Adrenal gland (tissue), 9 donors: ENCODE measurements at regions not wholly inside any gene's neighbourhood (a gene's known extent, or its start where the extent isn't known, plus 50 kb on each side); places are given as distances from the start of the nearest gene placed in this dataset.

Experiments used
- DNase-seq, 7 donors: peaks; one replicate each; pipeline ENCODE4 v3.0.0-alpha.2; 2019 to 2020
- H3K27ac ChIP-seq, 5 donors: fragments of 200-600 bp; sonication (generic) in 4 of 5; 1 replicate in 3 of 5; 2 replicates in 2 of 5; pipeline versions ENCODE4 v1.5.1 to v1.8.0; 2016 to 2020; ENCODE audit warnings: mild to moderate bottlenecking in 1 of 5
- H3K27me3 ChIP-seq: fragments of 200-600 bp; 2 replicates; pipeline ENCODE4 v1.8.0; 2021
- H3K36me3 ChIP-seq, 2 donors: fragments of 200-600 bp; replicated peaks in 1 of 2; 1 replicate in 1 of 2; 2 replicates in 1 of 2; pipeline versions ENCODE4 v1.5.1 to v1.8.0; 2018 to 2022
- H3K4me1 ChIP-seq, 2 donors: fragments of 200-600 bp; replicated peaks in 1 of 2; 1 replicate in 1 of 2; 2 replicates in 1 of 2; pipeline versions ENCODE4 v1.5.1 to v1.8.0; 2018 to 2021
- H3K4me3 ChIP-seq, 4 donors: fragments of 200-600 bp; sonication (generic) in 3 of 4; one replicate each; pipeline ENCODE4 v1.5.1; 2016 to 2018
- H3K9me3 ChIP-seq, 3 donors: fragments of 200-600 bp; sonication (generic) in 1 of 3; replicated peaks in 1 of 3; 1 replicate in 2 of 3; 2 replicates in 1 of 3; pipeline versions ENCODE4 v1.5.1 to v1.8.0; 2016 to 2021
- CTCF ChIP-seq, 6 experiments: fragments of 450-650 bp in 4 of 6; fragments of 200-600 bp in 2 of 6; sonication (generic) in 1 of 6; IDR thresholded peaks; 1 replicate in 5 of 6; 2 replicates in 1 of 6; pipeline versions ENCODE4 v1.5.1 to v1.8.0; 2016 to 2021; ENCODE audit warnings: antibody characterized with exemption in 6 of 6, mild to moderate bottlenecking in 2 of 6, moderate library complexity in 1 of 6
- POLR2A ChIP-seq, 2 donors: fragments of 450-650 bp; IDR thresholded peaks; one replicate each; pipeline ENCODE4 v1.6.1; 2017; ENCODE audit warnings: antibody characterized with exemption in 2 of 2, mild to moderate bottlenecking in 2 of 2, moderate library complexity in 1 of 2
- WGBS, 4 donors: extraction: QIAGEN DNeasy Blood & Tissue Kit in 2 of 4; methylation state at CpG; one replicate each; pipeline versions ENCODE4 v1.1.5 to v1.1.7; 2013 to 2017; 5-methylcytosine and 5-hydroxymethylcytosine counted together
- intact Hi-C, 2 donors: fragments of 100-400 bp; cut with DNase I; formaldehyde crosslinking; loops; one replicate each; pipeline versions ENCODE4 v1.14.1 to v1.15.0; 2022 to 2023
- donor health status: healthy with polysubstance abuse.
- donor health status: Bipolar disorder and iron deficiency.
- donor health status: DM: yes; HTN: yes; CAD: no.
- donor health status: DM: no; HTN: no; CAD: no.
- donor health status: DM: no; HTN: no; CAD: no.

- no peak overlapping the region for H3K4me3 ChIP-seq
- no peaks in the 10 kb centered on the region for H3K36me3 ChIP-seq
- intact Hi-C loops, result no loop called here
- H3K27me3 ChIP-seq, result no peaks in the 10 kb centered on the region
- H3K4me1 ChIP-seq, result no peaks in the 10 kb centered on the region
- TF ChIP-seq CTCF (IDR thresholded peaks at IDR 0.05) (no peak), POLR2A (IDR thresholded peaks at IDR 0.05) (no peak)
- no peak overlapping the region for H3K27ac ChIP-seq
- H3K9me3 ChIP-seq, result no peaks in the 10 kb centered on the region
- WGBS, 4 donors, result 68 to 81% (median 72%) methylated on average over 3 of the region's 3 CpGs
- no peak for DNase-seq
These were observed 219.0 kb downstream of the COG6 start for GRCh38 chr13:39874331-39875053.

- no peaks in the 10 kb centered on the region for H3K4me1 ChIP-seq
- H3K27me3 ChIP-seq, result no peaks in the 10 kb centered on the region
- H3K36me3 ChIP-seq, result no peaks in the 10 kb centered on the region
- TF ChIP-seq POLR2A (IDR thresholded peaks at IDR 0.05) (no peak), CTCF (IDR thresholded peaks at IDR 0.05) (no peak)
- DNase-seq, result no peak
- WGBS, 4 donors, result 66 to 80% (median 75%) methylated on average over 9 of the region's 9 CpGs
- intact Hi-C loops, result no loop called here
- no peaks in the 10 kb centered on the region for H3K9me3 ChIP-seq
- H3K27ac ChIP-seq, result no peak overlapping the region
- no peak overlapping the region for H3K4me3 ChIP-seq
These were observed 219.9 kb downstream of the COG6 start for GRCh38 chr13:39875111-39875987.

GRCh38 chr13:39876258-39876657, 220.8 kb downstream of the COG6 start:
- intact Hi-C loops, result no loop called here
- TF ChIP-seq CTCF (IDR thresholded peaks at IDR 0.05) (no peak), POLR2A (IDR thresholded peaks at IDR 0.05) (no peak)
- H3K27ac ChIP-seq, result no peak overlapping the region

GRCh38 chr13:39877134-39877533, 221.7 kb downstream of the COG6 start:
- H3K36me3 ChIP-seq, result no peaks in the 10 kb centered on the region
- intact Hi-C loops, result no loop called here
- WGBS, 4 donors, result 60 to 69% (median 62%) methylated on average over 5 of the region's 5 CpGs
- DNase-seq, result no peak
- TF ChIP-seq POLR2A (IDR thresholded peaks at IDR 0.05) (no peak), CTCF (IDR thresholded peaks at IDR 0.05) (no peak)
- H3K9me3 ChIP-seq, result no peaks in the 10 kb centered on the region
- no peak overlapping the region for H3K4me3 ChIP-seq
- H3K27me3 ChIP-seq, result no peaks in the 10 kb centered on the region
- H3K27ac ChIP-seq, result no peak overlapping the region
- no peaks in the 10 kb centered on the region for H3K4me1 ChIP-seq

More at GRCh38 chr13:39876258-39876657, 220.8 kb downstream of the COG6 start:
- H3K27me3 ChIP-seq, result no peaks in the 10 kb centered on the region
- WGBS, 4 donors, result 76 to 88% (median 84%) methylated on average over 3 of the region's 3 CpGs
- no peaks in the 10 kb centered on the region for H3K36me3 ChIP-seq
- no peak for DNase-seq
- H3K4me3 ChIP-seq, result no peak overlapping the region
- no peaks in the 10 kb centered on the region for H3K9me3 ChIP-seq
- H3K4me1 ChIP-seq, result no peaks in the 10 kb centered on the region
